ENCODE measurements at regions not wholly inside any gene's neighbourhood (a gene's known extent, or its start where the extent isn't known, plus 50 kb on each side); places are given as distances from the start of the nearest gene placed in this dataset.

- no peak for TF ChIP-seq SIN3A (IDR thresholded peaks at IDR 0.05; ENCODE audit: borderline replicate concordance, insufficient read depth, low read length)
- TF ChIP-seq REST (IDR thresholded peaks at IDR 0.05; ENCODE audit: insufficient read depth in 1 of 2, low read depth in 2 of 2, low read length in 2 of 2) = 0 out of 4 replicates have a peak, but pooled peaks of 1 of the 2 experiments have one; percentile 12
These were observed 238.0 kb downstream of the ANKRD60 start for GRCh38 chr20:57990396-57990987.
